ENCODE measurements at regions not wholly inside any gene's neighbourhood (a gene's known extent, or its start where the extent isn't known, plus 50 kb on each side); places are given as distances from the start of the nearest gene placed in this dataset.

DNA sequence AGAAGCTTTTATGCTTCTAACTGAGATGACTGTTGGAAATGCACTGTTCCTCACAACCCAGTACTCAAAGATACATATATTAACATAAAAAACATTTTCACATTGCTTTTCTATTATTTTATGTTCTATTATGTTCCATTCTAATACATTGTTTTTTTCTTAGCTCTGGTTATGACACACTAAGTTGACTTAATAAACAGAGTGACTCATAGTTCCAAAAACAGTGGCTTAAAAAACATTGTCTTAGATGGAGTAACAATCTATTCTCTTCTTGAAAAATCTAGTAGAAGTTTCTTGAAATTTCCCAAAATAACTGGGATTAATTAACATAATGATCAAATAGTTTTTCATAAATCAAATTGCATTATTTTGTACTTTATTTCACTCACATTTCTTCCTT is 328.2 kb upstream of the LRATD1 start:
- no peak for DNase-seq

DNA sequence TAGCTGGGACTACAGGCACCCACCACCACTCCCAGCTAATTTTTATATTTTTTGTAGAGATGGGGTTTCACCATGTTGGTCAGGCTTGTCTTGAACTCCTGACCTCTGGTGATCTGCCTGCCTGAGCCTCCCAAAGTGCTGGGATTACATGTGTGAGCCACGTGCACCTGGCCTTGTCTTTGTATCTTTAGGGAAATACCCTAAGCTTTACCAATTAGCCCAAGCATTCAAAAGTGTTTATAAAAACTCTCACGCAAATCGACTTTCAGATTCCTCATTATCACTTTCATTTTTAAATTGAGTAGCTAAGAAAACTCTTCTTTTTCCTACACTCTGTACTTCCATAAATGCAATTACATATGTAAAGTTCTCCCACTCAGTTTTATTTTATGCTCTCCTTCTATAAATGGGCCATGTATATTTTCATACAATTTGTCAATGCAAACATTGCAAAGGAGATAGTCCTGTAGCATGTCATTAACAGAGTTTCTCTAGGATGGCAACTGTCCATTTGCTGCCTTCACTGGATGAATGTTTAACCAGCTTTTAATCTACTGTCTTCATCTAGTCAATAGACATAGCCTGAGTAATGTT is 326.2 kb upstream of the LRATD1 start:
- DNase-seq, result no peak

DNA sequence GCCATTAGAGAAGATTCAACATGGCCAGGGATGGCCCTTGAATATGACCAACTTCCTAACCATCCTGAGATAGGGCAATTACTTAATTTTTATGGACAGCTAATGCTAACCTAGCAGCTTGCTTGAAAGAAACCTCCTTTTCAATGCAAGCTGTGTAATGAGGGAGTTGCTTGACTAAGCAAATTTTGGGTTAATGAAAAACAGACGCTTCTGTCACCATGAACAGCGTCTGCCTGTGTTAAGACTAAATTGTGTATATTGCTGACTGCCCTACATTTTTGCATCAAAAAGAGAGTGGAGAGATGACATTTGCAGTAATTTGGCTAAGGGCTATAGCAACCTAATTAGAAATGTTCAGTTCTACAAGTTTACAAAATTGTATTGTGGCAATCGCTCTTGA is 319.2 kb upstream of the LRATD1 start:
- no peak for DNase-seq

DNA sequence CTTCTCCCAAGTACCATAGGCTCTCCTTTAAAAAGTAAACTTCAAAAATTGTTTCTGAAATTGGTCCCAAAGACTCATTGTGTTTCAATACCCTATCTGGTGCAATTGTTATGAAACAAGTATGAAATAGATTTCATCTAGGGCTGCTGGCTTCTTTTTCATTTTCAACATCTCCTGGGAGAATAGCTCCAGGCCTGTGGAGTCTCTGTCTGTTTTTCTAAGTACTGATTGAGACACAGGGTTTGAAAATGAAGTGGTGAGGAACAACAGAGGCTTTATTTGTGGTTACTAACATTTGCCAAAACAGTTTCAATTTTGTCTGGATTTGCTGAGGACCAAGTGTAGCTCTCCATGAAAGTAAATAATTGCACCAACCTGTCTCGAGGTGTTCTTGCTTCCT is 315.9 kb upstream of the LRATD1 start:
- no peak for DNase-seq

DNA sequence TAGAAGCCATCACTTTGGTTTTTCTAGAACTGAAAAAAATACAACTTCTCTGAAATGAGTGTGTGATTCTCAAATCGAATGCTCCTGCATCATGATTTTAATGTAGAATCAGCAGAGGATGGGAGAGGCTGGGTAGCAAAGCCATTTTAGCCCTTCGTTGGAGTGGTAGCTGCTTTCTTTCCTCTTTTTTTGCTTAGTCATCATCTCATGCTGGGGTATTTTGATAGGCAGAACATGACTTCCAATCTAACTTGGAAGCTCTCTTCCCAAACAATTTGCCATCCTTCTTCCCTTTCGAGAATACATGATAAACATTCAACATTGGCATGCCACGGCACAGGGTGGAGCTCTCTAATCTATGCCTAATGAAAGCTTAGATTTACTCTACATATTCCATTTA is 311.2 kb upstream of the LRATD1 start:
- DNase-seq, result no peak

GRCh38 chr2:14322306-14322705 is 310.2 kb upstream of the LRATD1 start:
- DNase-seq, result no peak

- DNase-seq, result no peak
Observed at GRCh38 chr2:14324308-14324707, 308.2 kb upstream of the LRATD1 start.

- DNase-seq, result no peak
Observed at GRCh38 chr2:14330884-14331283, 301.6 kb upstream of the LRATD1 start.

- no peak for DNase-seq
Observed at GRCh38 chr2:14336759-14337382, 295.6 kb upstream of the LRATD1 start.

DNA sequence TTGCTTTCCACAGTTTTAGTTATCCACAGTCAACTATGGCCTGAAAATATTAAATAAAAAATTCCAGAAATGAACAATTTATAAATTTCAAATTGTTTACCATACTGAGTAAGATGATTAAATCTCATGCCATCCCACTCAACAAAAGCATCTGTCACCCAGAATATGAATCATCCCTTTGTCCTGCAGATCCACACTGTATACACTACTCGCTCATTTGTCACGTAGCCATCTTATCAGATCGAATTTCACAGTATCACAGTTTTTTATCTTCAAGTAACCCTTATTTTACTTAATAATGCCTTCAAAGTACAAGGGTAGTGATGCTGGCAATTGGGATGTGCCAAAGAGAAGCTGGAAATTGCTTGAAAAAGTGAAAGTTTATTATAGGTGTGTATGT is 291.8 kb upstream of the LRATD1 start:
- DNase-seq, result no peak

- DNase-seq, result no peak
Observed at GRCh38 chr2:14342313-14342712, 290.2 kb upstream of the LRATD1 start.

DNA sequence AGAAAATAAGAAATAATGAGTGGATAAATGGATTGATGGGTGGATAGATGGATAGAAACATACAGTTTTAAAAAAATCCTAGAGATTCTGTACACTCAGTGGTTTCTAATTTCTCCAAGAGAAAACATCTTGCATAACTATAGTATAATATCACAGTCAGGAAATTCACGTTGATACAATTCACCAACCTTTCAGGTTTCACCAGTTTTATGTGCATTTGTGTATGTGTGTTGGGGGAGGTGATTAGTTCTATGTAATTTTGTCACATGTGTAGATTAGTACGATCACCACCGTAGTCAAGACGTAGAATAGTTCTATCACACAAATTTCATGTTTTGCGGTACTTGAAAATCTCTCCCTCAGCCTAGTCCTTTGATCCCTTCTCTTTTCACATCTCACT is 288.2 kb upstream of the LRATD1 start:
- no peak for DNase-seq

DNA sequence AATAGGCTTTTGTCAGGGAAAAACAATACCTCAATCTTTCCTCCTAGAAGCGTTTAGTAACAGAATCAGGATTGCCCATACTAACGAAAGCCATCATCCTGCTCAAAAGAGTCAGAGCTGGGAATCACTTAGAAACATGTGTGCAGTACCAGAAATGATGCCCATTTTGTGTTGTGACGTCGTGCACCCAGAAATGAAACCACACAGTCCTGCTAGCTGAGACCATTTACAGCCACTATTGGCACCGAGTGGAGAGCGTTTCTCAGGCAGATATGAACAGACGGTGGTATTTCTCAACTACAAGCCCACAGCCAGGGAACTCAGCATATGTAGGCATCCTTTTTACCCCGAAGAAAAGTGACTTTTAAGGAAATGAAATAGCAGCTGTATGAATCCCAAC is 284.3 kb upstream of the LRATD1 start:
- no peak for DNase-seq

- DNase-seq, result no peak
Observed at GRCh38 chr2:14350856-14351255, 281.7 kb upstream of the LRATD1 start.

GRCh38 chr2:14352067-14352466 is 280.4 kb upstream of the LRATD1 start:
- no peak for DNase-seq

GRCh38 chr2:14354231-14354630 is 278.3 kb upstream of the LRATD1 start:
- DNase-seq, result no peak

DNA sequence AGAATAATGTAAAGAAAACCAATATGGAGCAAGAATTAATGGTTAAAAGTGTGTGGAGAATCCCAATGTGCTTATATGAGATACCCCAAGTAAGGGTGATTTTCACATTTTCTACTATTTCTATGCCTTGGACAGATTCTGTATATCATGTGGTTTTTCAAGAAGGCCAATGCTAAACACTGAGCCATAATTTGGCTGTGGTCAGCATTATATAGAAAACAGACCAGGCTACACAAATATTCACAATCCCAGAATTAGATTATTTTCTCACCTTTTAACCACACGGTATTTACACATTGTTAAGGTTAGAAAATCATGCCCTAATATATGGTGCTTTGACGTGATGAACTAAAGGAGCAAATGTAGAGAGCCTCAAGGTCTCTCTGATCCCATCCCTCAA is 277.4 kb upstream of the LRATD1 start:
- DNase-seq, result no peak

- DNase-seq, result no peak
Observed at GRCh38 chr2:14358339-14358738, 274.2 kb upstream of the LRATD1 start.

DNA sequence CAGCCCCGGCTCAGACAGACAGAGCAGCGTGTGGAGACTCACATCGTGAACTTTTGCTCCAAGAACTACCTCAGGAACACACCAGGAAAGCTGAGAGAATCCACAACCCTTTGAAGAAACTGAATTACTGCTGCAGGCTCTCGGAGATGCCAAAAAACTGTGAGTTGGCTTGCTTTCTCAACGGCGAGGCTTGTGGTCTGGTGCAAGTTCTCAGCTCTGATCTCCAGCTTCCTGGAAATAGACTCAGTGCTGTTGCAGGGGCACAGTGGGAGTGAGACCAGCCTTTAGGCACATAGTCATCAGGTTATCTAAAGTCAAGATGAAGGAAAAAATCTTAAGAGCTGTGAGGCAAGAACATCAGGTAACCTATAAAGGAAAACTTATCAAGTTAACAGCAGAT is 273.7 kb upstream of the LRATD1 start:
- DNase-seq, result no peak

- DNase-seq, result no peak
Observed at GRCh38 chr2:14363137-14363536, 269.4 kb upstream of the LRATD1 start.

DNA sequence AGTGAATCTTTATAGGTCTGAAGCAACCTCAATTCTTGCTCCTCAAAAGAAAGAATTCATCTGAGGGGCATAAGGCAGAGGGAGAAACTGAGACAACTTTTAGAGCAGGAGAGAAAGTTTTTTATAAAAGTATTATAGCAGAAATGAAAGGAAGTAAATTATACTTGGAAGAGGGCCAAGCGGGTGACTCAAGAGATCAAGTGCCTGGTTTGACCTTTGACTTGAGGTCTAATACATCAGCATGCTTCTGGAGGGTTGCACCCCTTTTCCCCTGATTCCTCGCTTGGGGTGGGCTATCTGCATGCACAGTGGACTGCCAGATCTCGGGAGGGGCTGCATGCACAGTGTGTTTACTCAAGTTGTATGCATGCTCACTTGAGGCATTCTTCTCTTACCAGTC is 268.5 kb upstream of the LRATD1 start:
- DNase-seq, result no peak

DNA sequence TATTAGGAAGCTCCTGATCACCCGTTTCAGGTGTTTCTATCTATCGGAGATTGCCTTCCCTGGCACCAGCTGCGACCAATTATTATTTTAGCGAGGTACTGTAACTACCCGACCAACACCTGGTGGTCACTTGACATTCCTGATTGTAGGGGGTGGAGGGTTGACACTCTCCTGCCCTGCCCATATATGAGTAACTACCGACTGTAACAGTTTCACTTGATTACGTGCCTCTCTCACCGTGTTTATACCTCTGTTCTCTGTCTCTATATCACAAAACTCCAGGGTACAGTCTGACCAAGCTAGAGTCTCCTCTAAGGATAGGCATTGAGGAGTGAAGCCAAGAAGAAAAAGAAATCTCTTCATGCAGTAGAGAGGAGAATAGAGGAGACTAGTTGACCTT is 268.0 kb upstream of the LRATD1 start:
- DNase-seq, result no peak

GRCh38 chr2:14385043-14385442 is 247.5 kb upstream of the LRATD1 start:
- no peak for DNase-seq

DNA sequence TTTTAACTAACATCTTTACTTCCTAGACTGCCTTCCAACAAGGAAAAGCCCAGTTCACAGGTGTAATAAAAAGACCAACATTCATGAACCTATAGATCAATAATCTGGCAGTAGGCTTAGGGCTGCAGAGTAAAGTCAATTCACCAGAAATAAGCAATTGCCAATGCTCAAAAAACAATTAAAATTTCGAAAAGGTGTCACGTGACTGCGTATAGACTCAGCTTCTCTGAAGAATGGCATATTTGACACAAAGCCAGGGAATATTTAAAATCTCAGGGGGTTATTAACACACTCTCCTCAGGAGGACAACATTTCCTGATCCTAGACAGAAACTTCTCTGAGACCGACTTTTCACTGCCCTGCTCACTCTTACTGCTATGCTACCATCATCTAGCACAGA is 245.2 kb upstream of the LRATD1 start:
- no peak for DNase-seq

GRCh38 chr2:14388724-14389123 is 243.8 kb upstream of the LRATD1 start:
- DNase-seq, result no peak

Measured in stimulated activated CD4-positive, alpha-beta T cell treated with anti-CD3 and anti-CD28 coated beads, Interleukin-2, amount 100 ng/mL, for 48 hours (primary cell).